ENCODE measurements at regions not wholly inside any gene's neighbourhood (a gene's known extent, or its start where the extent isn't known, plus 50 kb on each side); places are given as distances from the start of the nearest gene placed in this dataset.

GRCh38 chr12:3962631-3963483, 89.7 kb upstream of the PARP11 start:
- dilution Hi-C loops (cut with HindIII; ENCODE audit: low sequenced_read_pairs, unreplicated experiment) (no loop called here), intact Hi-C loops (cut with micrococcal nuclease) (no loop called here), in situ Hi-C loops (cut with MboI; ENCODE audit: low sequenced_read_pairs) (no loop called here)
- Histone ChIP-seq H3K79me1 (ENCODE audit: low read depth in 1 of 2, low read length in 2 of 2) (no peaks in the 10 kb centered on the region), H3K4me3 (ENCODE audit: insufficient read depth, low read depth, low read length) (no peak overlapping the region), H3K9ac (ENCODE audit: low read depth, low read length) (no peak overlapping the region), H2BK15ac (ENCODE audit: low read depth, low read length) (no peak overlapping the region), H2AK5ac (ENCODE audit: low read depth, low read length) (no peak overlapping the region), H3K23ac (ENCODE audit: low read depth, low read length) (no peak overlapping the region), H3K14ac (replicated peaks; ENCODE audit: low read depth, low read length) (no peak overlapping the region), H3K56ac (ENCODE audit: extremely low read depth, insufficient read depth, low read length) (no peak overlapping the region), H2AFZ (replicated peaks; ENCODE audit: low read length, poor library complexity) (no peak overlapping the region), H2BK120ac (ENCODE audit: low read depth, low read length) (no peak overlapping the region), H3K9me1 (ENCODE audit: insufficient read depth, low read length) (no peaks in the 10 kb centered on the region), H3K36me3 (ENCODE audit: control insufficient read depth, insufficient read depth, low read length) (no peaks in the 10 kb centered on the region), H4K8ac (ENCODE audit: low read depth in 2 of 2, low read length in 2 of 2) (no peak overlapping the region), H4K20me1 (ENCODE audit: insufficient read depth, low read length) (no peaks in the 10 kb centered on the region), H3K27me3 (ENCODE audit: control insufficient read depth, insufficient read depth, low read length) (no peaks in the 10 kb centered on the region; the same call in 1 of the 2 replicates), H3K4ac (ENCODE audit: low read depth, low read length) (no peak overlapping the region), H2AK9ac (replicated peaks; ENCODE audit: low read depth, low read length, poor library complexity) (no peak overlapping the region), H3K9me3 (ENCODE audit: control insufficient read depth, insufficient read depth, low read length) (peaks cover 2% of the 10 kb centered on the region; the same call in 1 of the 2 replicates), H3K4me2 (ENCODE audit: low read depth, low read length) (no peak overlapping the region), H4K91ac (ENCODE audit: insufficient read depth, low read depth, low read length) (no peak overlapping the region), H3K4me1 (ENCODE audit: control insufficient read depth, insufficient read depth, low read length) (no peaks in the 10 kb centered on the region), H4K5ac (ENCODE audit: low read depth, low read length) (no peak overlapping the region), H3K18ac (ENCODE audit: low read depth, low read length) (no peak overlapping the region), H2BK5ac (ENCODE audit: low read depth, low read length, poor library complexity, severe bottlenecking) (no peak overlapping the region), H2BK20ac (ENCODE audit: low read depth, low read length) (no peak overlapping the region), H3K27ac (ENCODE audit: insufficient read depth, low read length) (no peak overlapping the region)
- ATAC-seq (ENCODE audit: low read depth): no peak
- WGBS, 2 experiments (ENCODE audit: extremely low coverage in 2 of 2, insufficient read length in 1 of 2): no CpG with 5 or more reads among the region's 8 CpGs
- BruUV-seq (replicated peaks): no TSS peak
- CTCF ChIA-PET: no interaction called here
- POLR2A ChIA-PET (ENCODE audit: unreplicated experiment): no interaction called here
- DNase-seq: no peak
- TF ChIP-seq MXI1 (IDR thresholded peaks at IDR 0.05; ENCODE audit: borderline replicate concordance, low read depth, low read length) (no peak), MAFK (IDR thresholded peaks at IDR 0.05; ENCODE audit: low read depth, low read length) (no peak), MAZ (IDR thresholded peaks at IDR 0.05; ENCODE audit: borderline replicate concordance, low read depth, low read length) (no peak), RFX5 (IDR thresholded peaks at IDR 0.05; ENCODE audit: low read depth, low read length) (no peak), ELK1 (IDR thresholded peaks at IDR 0.05; ENCODE audit: borderline replicate concordance, low read depth, low read length) (no peak), FOS (IDR thresholded peaks at IDR 0.05; ENCODE audit: low read depth, low read length) (no peak), NFE2L2 (IDR thresholded peaks at IDR 0.05; ENCODE audit: low read depth, low read length) (no peak), RCOR1 (IDR thresholded peaks at IDR 0.05; ENCODE audit: insufficient replicate concordance, low read length) (no peak), CEBPB (IDR thresholded peaks at IDR 0.05; ENCODE audit: low read depth, low read length) (no peak), POLR2A (IDR thresholded peaks at IDR 0.05; ENCODE audit: low read depth, low read length) (no peak), SMC3 (IDR thresholded peaks at IDR 0.05; ENCODE audit: low read depth, low read length) (no peak), RAD21 (IDR thresholded peaks at IDR 0.05; ENCODE audit: low read length) (no peak), BHLHE40 (IDR thresholded peaks at IDR 0.05; ENCODE audit: low read depth, low read length) (no peak), CHD1 (IDR thresholded peaks at IDR 0.05; ENCODE audit: low read depth, low read length) (no peak)
- TF ChIP-seq, protein P1, sequence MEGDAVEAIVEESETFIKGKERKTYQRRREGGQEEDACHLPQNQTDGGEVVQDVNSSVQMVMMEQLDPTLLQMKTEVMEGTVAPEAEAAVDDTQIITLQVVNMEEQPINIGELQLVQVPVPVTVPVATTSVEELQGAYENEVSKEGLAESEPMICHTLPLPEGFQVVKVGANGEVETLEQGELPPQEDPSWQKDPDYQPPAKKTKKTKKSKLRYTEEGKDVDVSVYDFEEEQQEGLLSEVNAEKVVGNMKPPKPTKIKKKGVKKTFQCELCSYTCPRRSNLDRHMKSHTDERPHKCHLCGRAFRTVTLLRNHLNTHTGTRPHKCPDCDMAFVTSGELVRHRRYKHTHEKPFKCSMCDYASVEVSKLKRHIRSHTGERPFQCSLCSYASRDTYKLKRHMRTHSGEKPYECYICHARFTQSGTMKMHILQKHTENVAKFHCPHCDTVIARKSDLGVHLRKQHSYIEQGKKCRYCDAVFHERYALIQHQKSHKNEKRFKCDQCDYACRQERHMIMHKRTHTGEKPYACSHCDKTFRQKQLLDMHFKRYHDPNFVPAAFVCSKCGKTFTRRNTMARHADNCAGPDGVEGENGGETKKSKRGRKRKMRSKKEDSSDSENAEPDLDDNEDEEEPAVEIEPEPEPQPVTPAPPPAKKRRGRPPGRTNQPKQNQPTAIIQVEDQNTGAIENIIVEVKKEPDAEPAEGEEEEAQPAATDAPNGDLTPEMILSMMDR (conservative IDR thresholded peaks at IDR 0.05; ENCODE audit: low read depth, low read length): no peak
- TF ChIP-seq, protein P2, sequence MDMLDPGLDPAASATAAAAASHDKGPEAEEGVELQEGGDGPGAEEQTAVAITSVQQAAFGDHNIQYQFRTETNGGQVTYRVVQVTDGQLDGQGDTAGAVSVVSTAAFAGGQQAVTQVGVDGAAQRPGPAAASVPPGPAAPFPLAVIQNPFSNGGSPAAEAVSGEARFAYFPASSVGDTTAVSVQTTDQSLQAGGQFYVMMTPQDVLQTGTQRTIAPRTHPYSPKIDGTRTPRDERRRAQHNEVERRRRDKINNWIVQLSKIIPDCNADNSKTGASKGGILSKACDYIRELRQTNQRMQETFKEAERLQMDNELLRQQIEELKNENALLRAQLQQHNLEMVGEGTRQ (IDR thresholded peaks at IDR 0.05; ENCODE audit: low read depth, low read length): no peak

Data from IMR-90 (cell line).